Mucosa of descending colon (tissue), 3 donors: ENCODE measurements at regions not wholly inside any gene's neighbourhood (a gene's known extent, or its start where the extent isn't known, plus 50 kb on each side); places are given as distances from the start of the nearest gene placed in this dataset.

ENCODE experiments used
- ATAC-seq: fragments of 200-7000 bp; cut with Tn5 transposase; one replicate; pipeline ENCODE4 v1.9.1; 2020; ENCODE audit warnings: mild to moderate bottlenecking, moderate library complexity
- DNase-seq, 3 donors: peaks; one replicate each; pipeline ENCODE4 v3.0.0-alpha.2; 2020
- H3K36me3 ChIP-seq: fragments of 200-600 bp; one replicate; pipeline ENCODE4 v1.8.0; 2021; ENCODE audit warnings: low read depth, mild to moderate bottlenecking
- H3K4me1 ChIP-seq: fragments of 200-600 bp; one replicate; pipeline ENCODE4 v1.8.0; 2021; ENCODE audit warnings: low read depth, mild to moderate bottlenecking
- H3K4me3 ChIP-seq: fragments of 200-600 bp; one replicate; pipeline ENCODE4 v1.8.0; 2021; ENCODE audit warnings: mild to moderate bottlenecking
- H3K9me3 ChIP-seq: fragments of 200-600 bp; one replicate; pipeline ENCODE4 v1.8.0; 2021; ENCODE audit warnings: mild to moderate bottlenecking
- CTCF ChIP-seq: fragments of 200-600 bp; IDR thresholded peaks from one replicate; pipeline ENCODE4 v1.8.0; 2022; ENCODE audit warnings: antibody characterized with exemption, mild to moderate bottlenecking
- intact Hi-C, 2 donors: fragments of 100-400 bp; cut with DNase I in 1 of 2; cut with micrococcal nuclease in 1 of 2; formaldehyde crosslinking; loops; one replicate each; pipeline versions ENCODE4 v1.11.0 to v1.11.1; 2022; cut with DNase I, micrococcal nuclease
- donor health status: DM: no; HTN: no; CAD: no; lungs with moderate emphysema.
- donor health status: DM: no; HTN: no; CAD: no.
- donor health status: DM: no; HTN: yes; CAD: no.

GRCh38 chr18:37965572-37965970 lies 400.0 kb upstream of the CELF4 start:
- Histone ChIP-seq H3K36me3 (no peaks in the 10 kb centered on the region), H3K9me3 (peaks cover 30% of the 10 kb centered on the region), H3K4me1 (no peaks in the 10 kb centered on the region), H3K4me3 (no peak overlapping the region)
- intact Hi-C loops, result no loop called here
- DNase-seq (no peak), ATAC-seq (no peak)
- TF ChIP-seq CTCF, result no peak

GRCh38 chr18:37964885-37965571 lies 399.4 kb upstream of the CELF4 start:
- no peak overlapping the region for H3K4me3 ChIP-seq
- ATAC-seq, result no peak
- H3K36me3 ChIP-seq, result no peaks in the 10 kb centered on the region
- intact Hi-C loops, result no loop called here
- DNase-seq, result no peak
- H3K9me3 ChIP-seq, result peaks cover 35% of the 10 kb centered on the region
- TF ChIP-seq CTCF, result no peak
- no peaks in the 10 kb centered on the region for H3K4me1 ChIP-seq

GRCh38 chr18:37963837-37964236 lies 398.2 kb upstream of the CELF4 start:
- TF ChIP-seq CTCF, result no peak
- DNase-seq (no peak), ATAC-seq (no peak)
- Histone ChIP-seq H3K4me3 (no peak overlapping the region), H3K36me3 (no peaks in the 10 kb centered on the region), H3K4me1 (no peaks in the 10 kb centered on the region), H3K9me3 (peaks cover 36% of the 10 kb centered on the region)
- intact Hi-C loops, result no loop called here

GRCh38 chr18:37962316-37962966 lies 396.8 kb upstream of the CELF4 start:
- H3K4me1 ChIP-seq, result no peaks in the 10 kb centered on the region
- no peaks in the 10 kb centered on the region for H3K36me3 ChIP-seq
- H3K4me3 ChIP-seq, result no peak overlapping the region
- intact Hi-C loops, result no loop called here
- ATAC-seq (no peak), DNase-seq (no peak)
- H3K9me3 ChIP-seq, result peaks cover 43% of the 10 kb centered on the region
- no peak for TF ChIP-seq CTCF

GRCh38 chr18:37958499-37958898 lies 392.9 kb upstream of the CELF4 start:
- intact Hi-C loops, result no loop called here
- DNase-seq, result no peak
- H3K4me3 ChIP-seq, result no peak overlapping the region
- no peaks in the 10 kb centered on the region for H3K36me3 ChIP-seq
- no peaks in the 10 kb centered on the region for H3K4me1 ChIP-seq
- H3K9me3 ChIP-seq, result peaks cover 42% of the 10 kb centered on the region
- no peak for ATAC-seq
- no peak for TF ChIP-seq CTCF
